Lower lobe of right lung (tissue), 2 donors: ENCODE measurements at regions not wholly inside any gene's neighbourhood (a gene's known extent, or its start where the extent isn't known, plus 50 kb on each side); places are given as distances from the start of the nearest gene placed in this dataset.
"Not testable (repeated sequence)": the region's sequence is repeated elsewhere in the genome, so short reads cannot be mapped to it uniquely, and the experiment has no call there.

Experiments
- ATAC-seq, 2 donors: fragments of 200-7000 bp; cut with Tn5 transposase; one replicate each; pipeline ENCODE4 v1.9.1; 2020 to 2022; ENCODE audit warnings: mild to moderate bottlenecking in 2 of 2, moderate library complexity in 2 of 2
- DNase-seq: peaks from one replicate; pipeline ENCODE4 v3.0.0-alpha.2; 2020
- H3K27ac ChIP-seq: fragments of 200-600 bp; one replicate; pipeline ENCODE4 v1.8.0; 2022
- H3K27me3 ChIP-seq: fragments of 200-600 bp; one replicate; pipeline ENCODE4 v1.8.0; 2022; ENCODE audit warnings: low read depth
- H3K36me3 ChIP-seq: fragments of 200-600 bp; one replicate; pipeline ENCODE4 v1.8.0; 2022; ENCODE audit warnings: mild to moderate bottlenecking
- H3K4me1 ChIP-seq: fragments of 200-600 bp; one replicate; pipeline ENCODE4 v1.8.0; 2022
- H3K4me3 ChIP-seq: fragments of 200-600 bp; one replicate; pipeline ENCODE4 v1.8.0; 2022; ENCODE audit warnings: mild to moderate bottlenecking
- H3K9me3 ChIP-seq: fragments of 200-600 bp; one replicate; pipeline ENCODE4 v1.8.0; 2022
- intact Hi-C: fragments of 100-400 bp; cut with DNase I; formaldehyde crosslinking; loops from one replicate; pipeline ENCODE4 v1.11.0; 2022
- TF ChIP-seq, protein P1 (sequence below): fragments of 200-600 bp; IDR thresholded peaks from one replicate; pipeline ENCODE4 v1.8.0; 2022; ENCODE audit warnings: antibody characterized with exemption, mild to moderate bottlenecking
- donor health status: DM: no; HTN: yes; CAD: no; lungs with severe emphysema.

DNA sequence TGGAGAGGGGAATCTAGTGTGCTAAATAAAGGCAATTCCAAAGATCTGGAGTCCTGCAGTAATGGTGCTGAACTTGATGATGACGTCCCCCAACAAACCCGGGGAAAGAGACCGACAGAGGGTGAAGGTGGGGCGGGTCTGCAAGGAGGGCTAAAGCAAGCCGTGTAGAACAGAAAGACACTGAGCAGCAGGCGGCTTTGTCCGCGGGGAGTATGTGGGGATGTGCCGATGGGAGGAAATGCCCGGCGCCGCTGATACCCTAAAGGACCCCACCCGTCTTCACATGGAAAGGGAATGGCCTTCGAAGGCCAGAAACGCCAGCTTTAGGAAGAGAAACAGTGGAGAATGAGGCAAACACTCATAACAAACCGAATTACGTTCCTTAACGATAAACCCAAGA is 528.9 kb downstream of the ZNF674 start:
- no peak for DNase-seq
- TF ChIP-seq, protein P1, sequence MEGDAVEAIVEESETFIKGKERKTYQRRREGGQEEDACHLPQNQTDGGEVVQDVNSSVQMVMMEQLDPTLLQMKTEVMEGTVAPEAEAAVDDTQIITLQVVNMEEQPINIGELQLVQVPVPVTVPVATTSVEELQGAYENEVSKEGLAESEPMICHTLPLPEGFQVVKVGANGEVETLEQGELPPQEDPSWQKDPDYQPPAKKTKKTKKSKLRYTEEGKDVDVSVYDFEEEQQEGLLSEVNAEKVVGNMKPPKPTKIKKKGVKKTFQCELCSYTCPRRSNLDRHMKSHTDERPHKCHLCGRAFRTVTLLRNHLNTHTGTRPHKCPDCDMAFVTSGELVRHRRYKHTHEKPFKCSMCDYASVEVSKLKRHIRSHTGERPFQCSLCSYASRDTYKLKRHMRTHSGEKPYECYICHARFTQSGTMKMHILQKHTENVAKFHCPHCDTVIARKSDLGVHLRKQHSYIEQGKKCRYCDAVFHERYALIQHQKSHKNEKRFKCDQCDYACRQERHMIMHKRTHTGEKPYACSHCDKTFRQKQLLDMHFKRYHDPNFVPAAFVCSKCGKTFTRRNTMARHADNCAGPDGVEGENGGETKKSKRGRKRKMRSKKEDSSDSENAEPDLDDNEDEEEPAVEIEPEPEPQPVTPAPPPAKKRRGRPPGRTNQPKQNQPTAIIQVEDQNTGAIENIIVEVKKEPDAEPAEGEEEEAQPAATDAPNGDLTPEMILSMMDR: no peak
- no peaks in the 10 kb centered on the region for H3K9me3 ChIP-seq
- no peak overlapping the region for H3K4me3 ChIP-seq
- ATAC-seq: no peak
- no peaks in the 10 kb centered on the region for H3K4me1 ChIP-seq
- H3K27ac ChIP-seq: no peak overlapping the region
- no peaks in the 10 kb centered on the region for H3K27me3 ChIP-seq
- no peaks in the 10 kb centered on the region for H3K36me3 ChIP-seq
- intact Hi-C loops: no loop called here

GRCh38 chrX:46015653-46016052 is 529.6 kb downstream of the ZNF674 start:
- no peak for ATAC-seq
- intact Hi-C loops: no loop called here
- DNase-seq: no peak
- no peaks in the 10 kb centered on the region for H3K4me1 ChIP-seq
- H3K36me3 ChIP-seq: no peaks in the 10 kb centered on the region
- H3K4me3 ChIP-seq: no peak overlapping the region
- no peak overlapping the region for H3K27ac ChIP-seq
- H3K9me3 ChIP-seq: no peaks in the 10 kb centered on the region
- TF ChIP-seq, protein P1: no peak
- H3K27me3 ChIP-seq: no peaks in the 10 kb centered on the region

- no peaks in the 10 kb centered on the region for H3K36me3 ChIP-seq
- no peak for ATAC-seq
- no peak overlapping the region for H3K4me3 ChIP-seq
- H3K9me3 ChIP-seq: no peaks in the 10 kb centered on the region
- H3K4me1 ChIP-seq: no peaks in the 10 kb centered on the region
- TF ChIP-seq, protein P1: no peak
- no peaks in the 10 kb centered on the region for H3K27me3 ChIP-seq
- H3K27ac ChIP-seq: no peak overlapping the region
- intact Hi-C loops: no loop called here
- DNase-seq: no peak
Observed at GRCh38 chrX:45992402-45993123, 552.7 kb downstream of the ZNF674 start.

GRCh38 chrX:45986971-45987370 is 558.2 kb downstream of the ZNF674 start:
- Histone ChIP-seq H3K27ac (no peak overlapping the region), H3K27me3 (no peaks in the 10 kb centered on the region), H3K36me3 (no peaks in the 10 kb centered on the region), H3K4me1 (no peaks in the 10 kb centered on the region), H3K9me3 (no peaks in the 10 kb centered on the region), H3K4me3 (no peak overlapping the region)
- intact Hi-C loops: no loop called here
- TF ChIP-seq, protein P1: no peak
- DNase-seq (no peak), ATAC-seq (no peak)

- intact Hi-C loops: no loop called here
- DNase-seq (no peak), ATAC-seq (no peak)
- no peaks in the 10 kb centered on the region for H3K9me3 ChIP-seq
- H3K36me3 ChIP-seq: no peaks in the 10 kb centered on the region
- no peaks in the 10 kb centered on the region for H3K27me3 ChIP-seq
- no peak overlapping the region for H3K4me3 ChIP-seq
- H3K27ac ChIP-seq: no peak overlapping the region
- TF ChIP-seq, protein P1: no peak
- no peaks in the 10 kb centered on the region for H3K4me1 ChIP-seq
Observed at GRCh38 chrX:45986081-45986480, 559.1 kb downstream of the ZNF674 start.

- DNase-seq, H3K27ac ChIP-seq, ATAC-seq, intact Hi-C loops, H3K36me3 ChIP-seq, H3K4me3 ChIP-seq, H3K27me3 ChIP-seq, H3K4me1 ChIP-seq, H3K9me3 ChIP-seq: not testable (repeated sequence)
Observed at GRCh38 chrX:45982958-45983727, 562.1 kb downstream of the ZNF674 start.
